ENCODE measurements at regions not wholly inside any gene's neighbourhood (a gene's known extent, or its start where the extent isn't known, plus 50 kb on each side); places are given as distances from the start of the nearest gene placed in this dataset.

DNA sequence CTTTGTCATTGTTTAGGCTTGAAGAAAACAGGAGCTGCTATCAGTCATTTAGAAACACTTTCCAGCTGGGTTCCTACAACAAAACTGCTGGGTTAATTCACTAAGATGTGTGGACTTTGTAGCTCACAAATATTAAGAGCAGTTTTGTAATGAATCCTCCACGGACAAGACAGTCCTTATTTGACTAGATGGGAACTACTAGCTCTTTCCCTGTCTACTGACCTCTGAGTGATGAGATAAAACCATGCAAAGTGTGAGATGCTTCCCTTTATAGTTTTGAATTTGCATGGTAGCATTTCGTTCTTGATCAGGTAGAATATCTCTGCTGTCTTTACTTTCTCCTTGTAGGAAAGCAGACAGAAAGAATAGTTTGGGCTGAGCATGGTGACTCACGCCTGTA is 72.9 kb upstream of the STXBP6 start:
- intact Hi-C loops (cut with DNase I) = no loop called here
- no peak for FAIRE-seq
- H3K9ac ChIP-seq (ENCODE audit: low read length in 3 of 3) = no peak overlapping the region

DNA sequence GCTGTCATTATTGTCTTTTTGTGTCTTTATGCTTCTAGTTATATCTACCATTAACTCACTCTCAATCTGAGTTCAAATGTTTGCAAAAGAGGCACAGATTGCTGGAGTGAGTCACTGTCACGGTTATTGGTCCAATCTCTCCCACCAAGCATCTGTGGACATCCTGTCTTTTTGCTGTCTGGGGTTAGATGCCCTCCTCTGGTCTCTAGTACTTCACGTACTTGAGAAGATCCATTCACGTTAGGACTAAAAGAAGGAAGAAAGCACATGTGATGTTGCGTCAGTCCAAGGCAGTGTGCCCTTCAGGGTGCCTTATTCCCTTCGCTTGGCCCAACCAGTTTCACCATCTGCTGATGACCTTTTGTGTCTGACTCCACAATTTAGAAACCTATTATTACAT is 72.3 kb upstream of the STXBP6 start:
- no peak for FAIRE-seq
- H3K4me1 ChIP-seq (ENCODE audit: control insufficient read depth in 2 of 3, insufficient read depth in 2 of 3, low read depth in 1 of 3, low read length in 3 of 3) = no peaks in the 10 kb centered on the region
- H3K9me3 ChIP-seq (ENCODE audit: control insufficient read depth in 2 of 3, insufficient read depth in 1 of 3, low read length in 3 of 3) = no peaks in the 10 kb centered on the region
- H3K4me3 ChIP-seq (ENCODE audit: low read length in 3 of 3) = no peak overlapping the region
- no peak overlapping the region for H3K9ac ChIP-seq (ENCODE audit: low read length in 3 of 3)
- H3K27ac ChIP-seq (ENCODE audit: low read depth in 2 of 2, low read length in 2 of 2) = no peak overlapping the region
- H3K27me3 ChIP-seq (ENCODE audit: control insufficient read depth, insufficient read depth, low read length) = no peaks in the 10 kb centered on the region
- DNase-seq = no peak
- no peaks in the 10 kb centered on the region for H3K36me3 ChIP-seq (ENCODE audit: control insufficient read depth in 2 of 3, insufficient read depth in 3 of 3, low read length in 3 of 3)
- TF ChIP-seq, protein P1, sequence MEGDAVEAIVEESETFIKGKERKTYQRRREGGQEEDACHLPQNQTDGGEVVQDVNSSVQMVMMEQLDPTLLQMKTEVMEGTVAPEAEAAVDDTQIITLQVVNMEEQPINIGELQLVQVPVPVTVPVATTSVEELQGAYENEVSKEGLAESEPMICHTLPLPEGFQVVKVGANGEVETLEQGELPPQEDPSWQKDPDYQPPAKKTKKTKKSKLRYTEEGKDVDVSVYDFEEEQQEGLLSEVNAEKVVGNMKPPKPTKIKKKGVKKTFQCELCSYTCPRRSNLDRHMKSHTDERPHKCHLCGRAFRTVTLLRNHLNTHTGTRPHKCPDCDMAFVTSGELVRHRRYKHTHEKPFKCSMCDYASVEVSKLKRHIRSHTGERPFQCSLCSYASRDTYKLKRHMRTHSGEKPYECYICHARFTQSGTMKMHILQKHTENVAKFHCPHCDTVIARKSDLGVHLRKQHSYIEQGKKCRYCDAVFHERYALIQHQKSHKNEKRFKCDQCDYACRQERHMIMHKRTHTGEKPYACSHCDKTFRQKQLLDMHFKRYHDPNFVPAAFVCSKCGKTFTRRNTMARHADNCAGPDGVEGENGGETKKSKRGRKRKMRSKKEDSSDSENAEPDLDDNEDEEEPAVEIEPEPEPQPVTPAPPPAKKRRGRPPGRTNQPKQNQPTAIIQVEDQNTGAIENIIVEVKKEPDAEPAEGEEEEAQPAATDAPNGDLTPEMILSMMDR (IDR thresholded peaks at IDR 0.05; ENCODE audit: borderline replicate concordance, extremely low read depth, insufficient read depth) = no peak
- intact Hi-C loops (cut with DNase I) = no loop called here

More for the DNA sequence above, 72.9 kb upstream of the STXBP6 start:
- Histone ChIP-seq H3K27me3 (ENCODE audit: control insufficient read depth, insufficient read depth, low read length) (no peaks in the 10 kb centered on the region), H3K27ac (ENCODE audit: low read depth in 2 of 2, low read length in 2 of 2) (no peak overlapping the region), H3K9me3 (ENCODE audit: control insufficient read depth in 2 of 3, insufficient read depth in 1 of 3, low read length in 3 of 3) (no peaks in the 10 kb centered on the region), H3K4me1 (ENCODE audit: control insufficient read depth in 2 of 3, insufficient read depth in 2 of 3, low read depth in 1 of 3, low read length in 3 of 3) (no peaks in the 10 kb centered on the region), H3K36me3 (ENCODE audit: control insufficient read depth in 2 of 3, insufficient read depth in 3 of 3, low read length in 3 of 3) (no peaks in the 10 kb centered on the region), H3K4me3 (ENCODE audit: low read length in 3 of 3) (no peak overlapping the region)
- no peak for DNase-seq
- TF ChIP-seq, protein P1 (IDR thresholded peaks at IDR 0.05; ENCODE audit: borderline replicate concordance, extremely low read depth, insufficient read depth) = no peak

DNA sequence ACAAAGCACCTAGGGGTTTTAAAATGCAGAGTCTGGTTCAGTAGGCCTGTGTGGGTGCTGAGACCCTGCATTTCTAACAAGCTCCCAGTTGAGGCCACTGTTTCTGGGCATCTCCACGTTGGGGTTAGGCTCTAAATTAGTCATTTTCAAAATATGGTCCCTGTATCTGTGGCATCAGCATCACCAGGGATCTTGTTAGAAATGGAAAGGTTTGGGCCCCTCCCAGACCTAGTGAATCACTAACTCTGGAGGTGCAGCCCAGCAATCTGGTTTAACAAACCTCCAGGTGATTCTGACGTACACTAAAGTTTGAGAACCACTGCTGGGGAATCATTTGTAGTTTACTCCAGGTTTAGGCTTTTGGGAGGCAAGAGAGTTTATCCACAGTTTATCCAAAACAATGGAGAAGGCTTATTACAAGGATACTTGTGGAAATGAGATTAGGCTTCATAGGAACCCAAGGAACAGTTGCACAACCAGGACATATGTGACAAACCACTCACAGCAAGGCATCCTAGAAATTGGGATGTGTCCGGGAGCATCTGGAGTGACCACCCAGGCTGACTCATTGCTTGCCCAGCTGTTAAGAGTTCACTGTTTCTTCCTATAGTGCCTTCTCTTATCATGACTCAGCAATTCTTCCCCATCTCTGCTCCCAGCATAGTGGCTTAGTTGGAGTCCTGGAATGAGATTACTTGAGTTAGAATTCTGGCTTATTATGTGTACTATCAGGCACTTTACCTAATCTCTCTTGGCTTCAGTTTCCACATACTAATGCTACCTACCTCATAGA is 71.6 kb upstream of the STXBP6 start:
- DNase-seq = no peak
- no peak for FAIRE-seq
- Histone ChIP-seq H3K9ac (ENCODE audit: low read length in 3 of 3) (no peak overlapping the region), H3K4me1 (ENCODE audit: control insufficient read depth in 2 of 3, insufficient read depth in 2 of 3, low read depth in 1 of 3, low read length in 3 of 3) (no peaks in the 10 kb centered on the region), H3K4me3 (ENCODE audit: low read length in 3 of 3) (no peak overlapping the region), H3K36me3 (ENCODE audit: control insufficient read depth in 2 of 3, insufficient read depth in 3 of 3, low read length in 3 of 3) (no peaks in the 10 kb centered on the region), H3K27ac (ENCODE audit: low read depth in 2 of 2, low read length in 2 of 2) (no peak overlapping the region), H3K9me3 (ENCODE audit: control insufficient read depth in 2 of 3, insufficient read depth in 1 of 3, low read length in 3 of 3) (no peaks in the 10 kb centered on the region), H3K27me3 (ENCODE audit: control insufficient read depth, insufficient read depth, low read length) (no peaks in the 10 kb centered on the region)
- TF ChIP-seq, protein P1 (IDR thresholded peaks at IDR 0.05; ENCODE audit: borderline replicate concordance, extremely low read depth, insufficient read depth) = no peak
- intact Hi-C loops (cut with DNase I) = no loop called here
